ENCODE measurements at regions not wholly inside any gene's neighbourhood (a gene's known extent, or its start where the extent isn't known, plus 50 kb on each side); places are given as distances from the start of the nearest gene placed in this dataset.
A peak's percentile ranks its signal among the peaks of the same experiment; 100 is the strongest.
"Not testable (repeated sequence)": the region's sequence is repeated elsewhere in the genome, so short reads cannot be mapped to it uniquely, and the experiment has no call there.

DNA sequence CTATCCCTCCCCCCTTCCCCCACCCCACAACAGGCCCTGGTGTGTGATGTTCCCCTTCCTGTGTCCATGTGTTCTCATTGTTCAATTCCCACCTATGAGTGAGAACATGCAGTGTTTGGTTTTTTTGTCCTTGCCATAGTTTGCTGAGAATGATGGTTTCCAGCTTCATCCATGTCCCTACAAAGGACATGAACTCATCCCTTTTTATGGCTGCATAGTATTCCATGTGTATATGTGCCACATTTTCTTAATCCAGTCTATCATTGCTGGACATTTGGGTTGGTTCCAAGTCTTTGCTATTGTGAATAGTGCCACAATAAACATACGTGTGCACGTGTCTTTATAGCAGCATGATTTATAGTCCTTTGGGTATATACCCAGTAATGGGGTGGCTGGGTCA lies 52.3 kb upstream of the MAN1A2 start:
- DNase-seq (ENCODE audit: low read depth), result not testable (repeated sequence)

DNA sequence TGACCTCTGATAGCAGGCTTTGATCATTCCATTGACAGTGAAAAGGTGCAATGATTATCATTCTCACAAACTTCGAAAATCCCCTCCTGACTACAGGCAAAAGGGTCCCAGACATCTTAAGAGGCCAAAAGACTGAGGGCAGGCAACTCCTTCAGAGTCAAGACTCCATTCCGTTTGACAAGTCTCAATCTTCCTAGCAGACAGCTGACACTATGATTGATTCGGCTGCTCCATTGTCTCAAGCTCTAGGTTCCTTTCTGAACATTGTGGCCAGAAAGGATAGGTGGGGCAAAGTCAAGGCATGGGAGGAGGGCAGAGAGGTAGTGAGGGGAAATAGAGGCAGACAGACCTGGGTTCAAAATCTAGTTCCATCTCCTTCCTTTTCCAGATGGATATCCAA lies 53.7 kb upstream of the MAN1A2 start:
- no peak for DNase-seq (ENCODE audit: low read depth)

DNA sequence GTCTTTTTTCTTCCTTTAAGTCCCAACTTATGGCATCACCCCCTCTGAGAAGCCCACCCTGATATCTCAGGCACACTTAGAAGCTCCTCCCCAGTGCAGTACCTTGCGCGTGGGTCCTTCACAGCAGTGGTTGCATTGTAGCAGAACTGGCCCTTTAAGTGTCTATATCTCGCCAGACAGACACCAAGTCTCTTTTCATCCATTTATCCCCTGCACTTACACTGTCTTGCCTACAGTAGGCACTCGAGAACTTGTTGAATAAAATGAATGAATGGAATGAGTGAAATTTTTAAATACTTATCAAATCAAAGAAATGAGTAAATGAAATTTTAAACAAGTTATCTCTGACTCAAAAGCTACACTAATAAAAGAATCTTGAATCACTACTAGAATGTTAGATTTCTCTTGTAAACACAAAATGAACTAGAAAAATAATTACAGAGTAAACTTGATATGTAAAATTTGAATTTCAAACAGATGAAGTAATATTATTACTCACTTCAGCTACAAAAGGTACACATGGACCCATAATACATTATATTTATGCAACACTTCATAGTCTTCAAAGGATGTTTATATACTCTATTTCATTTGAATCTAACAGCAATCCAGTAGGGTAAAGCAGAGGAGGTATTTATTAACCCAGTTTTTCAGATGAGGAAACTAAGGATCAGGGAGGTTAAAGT lies 54.7 kb upstream of the MAN1A2 start:
- peak; percentile 57 for DNase-seq (ENCODE audit: low read depth)

DNA sequence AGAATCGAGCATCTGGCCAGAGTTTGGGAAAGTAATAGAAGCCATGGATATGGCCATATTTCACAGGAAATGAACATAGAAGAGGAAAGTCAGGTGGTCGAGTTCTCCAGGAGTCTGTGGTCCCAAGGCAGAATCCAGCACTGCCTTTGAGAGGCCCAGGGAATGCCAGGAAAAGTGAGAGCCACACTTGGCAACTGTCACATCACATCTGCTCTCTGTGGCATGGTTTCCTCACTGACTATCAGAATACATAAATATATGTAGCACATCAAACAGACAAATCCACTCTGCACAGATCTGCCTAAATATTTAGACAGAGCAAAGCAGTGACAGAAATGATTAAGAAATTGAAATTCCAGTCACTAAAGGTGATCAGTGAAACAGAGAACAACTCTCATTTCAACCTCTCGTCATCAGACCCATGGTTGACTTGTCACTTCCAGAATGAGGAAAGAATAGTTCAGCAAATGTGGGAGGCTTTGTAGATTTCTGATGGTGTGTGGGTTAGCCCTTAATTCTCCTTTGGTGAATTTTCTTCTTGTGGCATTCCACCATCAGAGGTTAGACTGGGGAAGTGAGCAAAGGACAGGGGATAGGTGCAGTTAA lies 58.8 kb upstream of the MAN1A2 start:
- no peak for DNase-seq (ENCODE audit: low read depth)

DNA sequence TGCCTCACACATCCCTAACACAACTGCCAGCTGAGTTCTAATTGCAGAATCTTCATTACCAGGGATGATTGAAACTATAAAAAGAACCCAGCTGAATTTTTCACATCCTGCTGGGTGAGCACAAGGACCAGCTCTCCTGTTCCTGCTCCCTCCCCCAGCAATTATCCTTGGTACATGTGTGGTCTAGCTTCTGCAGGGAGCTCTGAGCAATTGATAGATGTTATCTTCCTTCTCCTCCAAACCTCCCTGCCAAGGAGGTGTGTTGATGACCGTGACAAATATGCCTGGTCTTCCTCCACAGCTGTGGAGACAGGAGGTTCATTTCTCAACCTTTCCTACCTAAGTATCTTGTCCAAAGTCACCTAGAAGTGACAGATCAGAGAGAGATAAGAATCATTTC lies 65.3 kb upstream of the MAN1A2 start:
- DNase-seq (ENCODE audit: low read depth), result no peak

DNA sequence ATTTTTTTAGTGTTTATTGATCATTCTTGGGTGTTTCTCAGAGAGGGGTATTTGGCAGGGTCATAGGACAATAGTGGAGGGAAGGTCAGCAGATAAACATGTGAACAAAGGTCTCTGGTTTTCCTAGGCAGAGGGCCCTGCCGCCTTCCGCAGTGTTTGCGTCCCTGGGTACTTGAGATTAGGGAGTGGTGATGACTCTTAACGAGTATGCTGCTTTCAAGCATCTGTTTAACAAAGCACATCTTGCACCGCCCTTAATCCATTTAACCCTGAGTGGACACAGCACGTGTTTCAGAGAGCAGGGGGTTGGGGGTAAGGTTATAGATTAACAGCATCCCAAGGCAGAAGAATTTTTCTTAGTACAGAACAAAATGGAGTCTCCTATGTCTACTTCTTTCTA lies 67.1 kb upstream of the MAN1A2 start:
- DNase-seq (ENCODE audit: low read depth), result not testable (repeated sequence)

DNA sequence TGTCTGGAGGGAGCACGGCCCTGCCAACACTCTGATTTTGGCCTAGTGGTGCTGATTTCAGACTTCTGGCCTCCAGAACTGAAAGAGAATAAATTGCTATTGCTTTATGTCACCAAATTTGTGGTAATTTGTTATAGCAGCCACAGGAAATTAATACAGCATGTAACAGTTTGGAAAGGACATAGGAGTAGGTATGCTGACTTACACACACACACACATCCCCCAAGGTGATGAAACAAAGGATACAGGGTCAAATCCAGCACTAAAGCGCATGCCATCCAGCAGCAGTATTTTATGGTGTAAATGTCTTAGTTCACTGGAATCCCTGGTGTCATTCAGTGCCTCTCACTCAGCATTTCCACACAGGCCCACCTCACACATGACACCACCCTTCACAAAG lies 72.2 kb upstream of the MAN1A2 start:
- DNase-seq (ENCODE audit: low read depth), result no peak

DNA sequence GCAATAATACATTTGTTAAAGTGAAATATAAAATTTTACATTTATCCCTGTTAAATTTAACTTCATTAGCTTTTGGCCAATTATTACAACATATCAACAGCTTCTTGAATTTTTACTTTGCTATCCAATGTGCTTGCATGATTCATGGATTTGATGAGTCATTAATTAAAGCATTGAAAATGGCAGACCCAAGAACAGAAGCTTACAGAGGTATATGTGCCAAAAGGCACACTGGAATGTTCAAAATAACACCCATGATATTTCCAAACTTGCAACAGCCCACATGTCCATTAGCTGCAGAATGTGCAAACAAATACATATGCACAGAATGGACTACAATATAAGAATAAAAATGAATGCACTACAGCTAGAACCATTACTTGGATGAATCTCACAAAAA lies 76.4 kb upstream of the MAN1A2 start:
- DNase-seq (ENCODE audit: low read depth), result no peak

DNA sequence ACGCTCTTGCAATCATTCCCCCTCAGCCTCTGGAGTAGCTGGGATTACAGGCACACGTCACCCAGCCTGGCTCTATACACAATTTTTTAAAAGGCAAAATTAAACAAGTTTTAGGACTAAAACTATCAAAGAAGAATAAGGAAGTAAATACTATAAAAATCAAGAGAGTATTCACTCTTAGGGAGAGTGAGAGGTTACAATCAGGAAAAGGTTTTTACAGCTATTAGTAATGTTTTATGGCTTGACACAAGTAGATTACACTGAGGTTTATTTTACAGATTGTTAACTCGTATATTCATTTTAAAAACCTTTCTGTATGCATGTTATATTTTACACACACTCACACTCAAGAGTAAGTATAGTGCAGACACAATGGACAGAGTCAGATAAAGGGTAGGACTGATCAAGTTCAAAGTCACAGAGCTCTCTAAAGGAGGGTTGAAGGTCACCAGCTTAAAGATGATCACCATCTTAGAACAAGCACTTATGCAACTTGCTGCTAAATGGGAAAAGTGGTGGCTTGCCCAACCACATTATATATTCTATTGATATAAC lies 77.9 kb upstream of the MAN1A2 start:
- no peak for DNase-seq (ENCODE audit: low read depth)

DNA sequence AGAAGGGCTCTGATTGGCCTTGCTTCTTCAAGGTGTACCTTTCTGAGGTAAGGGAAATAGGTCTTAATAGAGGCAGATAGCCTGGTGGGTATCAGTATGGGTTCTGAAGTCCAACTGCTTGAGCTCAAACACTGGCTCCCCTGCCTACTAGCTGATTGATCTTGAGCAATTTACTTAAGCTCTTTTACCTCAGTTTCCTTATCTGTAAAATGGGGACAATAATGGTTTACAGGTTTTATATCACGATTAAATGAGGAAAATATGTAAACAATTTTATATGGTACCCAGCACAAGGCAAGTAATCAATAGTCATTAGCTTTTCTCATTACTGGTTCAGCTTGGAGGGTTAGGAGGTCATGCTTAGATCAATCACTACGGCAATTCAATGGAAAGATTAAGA lies 75.8 kb upstream of the VTCN1 start:
- no peak for DNase-seq (ENCODE audit: low read depth)

DNA sequence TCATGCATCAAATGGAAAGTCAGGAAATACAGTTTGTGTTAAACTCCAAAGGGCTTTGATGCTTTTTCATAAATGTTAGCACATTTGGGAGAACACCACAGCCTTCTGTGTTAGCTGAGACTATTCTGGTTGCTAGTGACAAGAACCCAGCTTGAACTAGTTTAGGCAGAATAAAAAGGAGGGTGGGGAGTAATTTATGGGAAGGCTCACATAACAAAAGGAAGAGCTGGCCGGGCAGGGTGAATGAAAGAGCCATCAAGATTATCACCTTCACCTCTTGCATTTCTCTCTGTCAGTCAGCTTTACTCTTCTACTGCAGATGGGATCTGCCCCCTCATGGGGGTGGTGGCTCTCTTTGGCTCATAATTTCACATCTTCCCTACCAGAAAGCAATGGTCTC lies 75.4 kb upstream of the VTCN1 start:
- DNase-seq (ENCODE audit: low read depth), result no peak

DNA sequence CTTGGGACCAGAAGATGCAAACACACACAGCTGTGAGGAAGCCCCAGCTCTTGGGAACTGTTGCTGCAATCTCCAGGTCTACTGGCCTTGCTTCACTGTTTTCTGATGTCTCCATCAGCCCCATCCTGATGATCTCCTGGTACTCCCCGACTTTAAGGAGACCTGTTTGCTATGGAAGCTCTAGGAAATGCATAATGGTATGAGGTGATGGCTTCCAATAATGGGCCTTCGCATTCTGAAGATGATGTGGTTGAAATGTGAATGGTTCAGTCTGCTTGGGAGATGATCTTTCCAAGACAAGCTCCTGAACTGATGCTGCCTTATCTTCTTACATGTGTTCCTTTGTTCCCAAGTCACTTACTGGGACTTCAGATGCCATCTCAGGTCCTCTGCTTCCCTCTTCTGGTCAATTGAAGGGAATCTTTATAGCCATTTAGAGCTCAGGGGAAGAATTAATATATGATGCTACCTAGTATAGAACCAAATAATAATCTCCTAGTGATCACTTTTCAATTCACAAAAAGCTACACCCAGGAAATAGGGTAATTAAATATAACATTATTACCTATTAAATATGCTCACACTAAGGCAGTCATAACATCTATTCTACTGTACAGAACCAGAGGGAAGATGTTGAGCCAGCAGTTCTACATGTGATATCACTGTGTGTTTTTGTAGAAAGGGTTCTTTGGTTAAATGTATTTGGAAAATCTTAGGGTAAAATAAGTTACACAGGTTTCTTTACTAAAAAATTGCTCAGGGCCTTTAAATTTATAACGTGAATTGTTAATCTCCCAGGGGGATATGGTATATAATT lies 73.9 kb upstream of the VTCN1 start:
- peak; percentile 30 for DNase-seq (ENCODE audit: low read depth)

DNA sequence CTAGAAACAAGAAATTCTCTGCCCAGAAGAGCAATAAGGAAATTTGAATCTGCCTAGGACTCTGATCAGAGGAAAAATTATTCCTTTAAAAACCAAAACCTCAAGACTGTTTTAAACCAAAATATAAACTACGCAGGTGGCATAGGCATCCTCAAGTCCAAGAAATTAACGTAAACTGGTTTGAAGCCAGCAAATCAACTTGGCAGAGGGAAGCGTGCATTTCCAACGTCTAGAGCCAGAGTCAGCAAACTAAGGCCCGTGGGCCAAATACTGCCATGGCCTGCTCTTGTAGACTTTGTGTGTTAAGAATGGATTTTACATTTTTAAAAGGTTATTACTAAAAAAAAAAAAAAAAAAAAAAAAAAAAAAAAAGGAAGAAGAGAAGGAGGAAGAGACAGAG lies 67.8 kb upstream of the VTCN1 start:
- no peak for DNase-seq (ENCODE audit: low read depth)

DNA sequence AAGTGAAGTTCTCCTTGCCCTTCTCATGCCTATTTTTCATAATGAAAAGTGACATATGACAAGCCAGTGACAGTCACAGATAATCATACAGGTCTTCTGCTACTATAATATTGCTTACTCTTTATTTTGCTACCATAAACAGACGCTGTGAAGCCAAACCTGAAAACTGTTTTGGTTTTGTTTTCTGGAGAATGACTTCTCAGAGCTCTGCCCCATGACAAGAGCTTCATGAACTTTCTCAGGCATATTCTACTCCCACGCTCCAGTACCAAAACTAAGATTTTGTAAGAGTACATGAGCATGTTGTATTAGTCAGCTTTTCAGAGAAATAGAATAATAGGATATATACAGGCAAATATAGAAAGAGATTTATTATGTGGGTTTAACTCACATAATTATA lies 64.3 kb upstream of the VTCN1 start:
- peak; percentile 62 for DNase-seq (ENCODE audit: low read depth)

DNA sequence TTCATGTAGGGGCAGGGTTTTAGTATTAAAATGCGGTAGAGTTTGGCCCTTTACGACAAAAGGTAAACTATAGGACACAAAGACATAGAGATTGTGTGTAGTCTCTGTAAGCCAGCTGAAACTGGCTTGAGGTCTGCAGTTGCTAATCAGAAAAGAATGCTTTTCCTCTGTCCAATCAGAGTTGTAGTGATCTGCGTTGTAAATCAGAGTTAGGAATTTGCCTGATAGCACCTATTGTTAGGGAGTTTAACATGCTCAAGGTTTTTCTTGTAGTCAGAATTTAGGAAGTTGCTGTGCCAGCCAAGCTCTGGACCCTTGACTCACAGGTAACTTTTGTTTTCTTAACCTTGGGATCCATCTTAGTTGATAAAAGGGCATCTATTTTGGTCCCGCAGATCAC lies 61.2 kb upstream of the VTCN1 start:
- peak; percentile 14 for DNase-seq (ENCODE audit: low read depth)

DNA sequence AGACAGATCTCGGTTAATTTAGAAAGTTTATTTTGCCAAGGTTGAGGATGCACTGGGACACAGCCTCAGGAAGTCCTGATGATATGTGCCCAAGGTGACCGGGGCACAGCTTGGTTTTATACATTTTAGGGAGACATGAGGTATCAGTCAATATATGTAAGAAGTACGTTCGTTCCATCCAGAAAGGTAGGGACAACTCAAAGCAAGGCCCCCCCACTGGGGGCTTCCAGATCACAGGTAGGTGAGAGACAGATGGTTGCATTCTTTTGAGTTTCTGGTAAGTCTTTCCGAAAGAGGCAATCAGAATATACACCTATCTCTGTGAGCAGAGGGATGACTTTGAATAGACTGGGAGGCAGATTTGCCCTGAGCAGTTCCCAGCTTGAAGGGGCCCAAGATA lies 60.4 kb upstream of the VTCN1 start:
- no peak for DNase-seq (ENCODE audit: low read depth)

DNA sequence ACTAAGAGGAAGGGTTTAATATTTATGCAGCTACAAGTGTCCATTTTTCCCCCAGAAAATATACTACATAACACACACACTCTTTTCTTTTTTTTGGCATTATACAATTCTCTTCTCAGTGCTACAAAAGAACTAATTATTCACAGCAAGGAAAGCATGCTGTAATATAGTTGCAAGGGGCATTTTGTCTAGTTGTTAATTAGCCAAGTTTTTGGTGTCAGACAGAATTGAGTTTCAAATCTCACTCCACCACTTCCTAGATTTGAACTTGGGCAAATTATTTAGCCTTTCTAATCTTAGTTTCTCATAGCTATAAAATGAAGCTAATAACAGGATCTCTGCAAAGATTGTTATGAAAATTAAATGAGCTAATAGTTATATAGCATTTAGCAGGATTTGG lies 60.0 kb upstream of the VTCN1 start:
- no peak for DNase-seq (ENCODE audit: low read depth)

DNA sequence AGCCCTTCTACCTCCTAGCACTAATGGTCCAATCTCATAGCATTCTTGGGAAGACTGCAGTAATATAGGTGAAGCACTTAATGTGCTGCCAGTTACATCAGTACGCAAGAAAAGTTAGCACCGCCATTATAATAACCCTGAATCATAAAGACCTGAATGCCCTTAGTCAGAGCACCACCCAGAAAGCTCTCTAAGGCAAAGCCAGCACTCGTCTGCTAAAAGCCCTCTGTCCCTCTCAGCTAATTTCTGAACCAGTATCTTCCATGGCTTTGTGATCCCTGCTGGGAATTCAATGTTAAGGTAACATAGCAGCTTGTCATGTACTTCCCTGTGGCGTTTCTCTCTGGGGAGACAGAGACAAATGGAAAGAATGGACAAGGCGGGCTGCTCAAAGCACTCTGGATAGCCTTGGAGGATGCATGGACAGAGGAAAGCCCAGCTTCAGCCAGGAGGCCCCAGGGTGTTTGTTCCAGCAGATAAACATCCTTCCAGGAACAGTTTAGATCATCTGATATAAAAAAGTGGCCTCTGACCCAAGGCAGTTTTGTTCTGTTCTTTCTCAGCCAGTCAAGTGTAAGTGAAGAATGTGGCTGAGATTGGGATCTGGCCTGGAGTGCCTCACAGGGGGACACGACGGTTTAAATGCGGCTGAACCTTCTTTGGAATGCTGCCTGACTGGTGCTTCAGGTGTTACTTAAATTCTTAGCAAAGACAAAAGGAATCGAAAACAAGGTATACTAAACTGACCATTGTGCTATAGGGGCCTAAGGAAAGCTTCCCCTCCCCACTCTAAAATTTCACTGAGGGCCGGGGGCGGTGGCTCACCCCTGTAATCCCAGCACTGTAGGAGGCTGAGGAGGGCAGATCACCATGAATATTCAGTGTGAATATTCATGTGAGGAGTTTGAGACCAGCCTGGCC lies 58.1 kb upstream of the VTCN1 start:
- DNase-seq (ENCODE audit: low read depth), result peak; percentile 26

DNA sequence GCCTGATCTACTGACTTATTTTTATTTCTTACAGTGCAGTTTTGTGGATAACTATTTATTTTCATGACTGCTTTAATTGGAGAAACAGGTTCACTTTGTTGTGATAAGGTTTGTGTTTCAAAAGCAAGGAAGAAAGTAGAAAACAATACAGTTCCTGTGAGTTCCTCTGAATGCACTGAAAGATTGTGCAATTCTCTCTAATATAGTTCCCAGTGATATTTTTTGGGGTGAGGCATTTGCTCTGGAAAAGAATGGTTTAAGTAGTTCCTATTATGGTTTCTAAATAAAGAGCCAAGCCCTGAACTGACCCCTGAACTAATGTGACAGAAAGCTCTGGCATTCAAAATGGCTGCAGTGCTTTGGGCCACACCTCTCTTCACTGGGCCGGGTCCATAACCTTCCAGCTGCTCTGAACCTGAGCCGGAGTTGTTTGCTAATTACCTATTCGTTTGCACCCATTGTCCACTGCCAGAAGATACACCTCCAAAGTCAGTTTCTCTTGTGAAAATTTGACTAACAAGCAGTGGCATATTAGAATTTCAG lies 56.6 kb upstream of the VTCN1 start:
- DNase-seq (ENCODE audit: low read depth), result no peak

DNA sequence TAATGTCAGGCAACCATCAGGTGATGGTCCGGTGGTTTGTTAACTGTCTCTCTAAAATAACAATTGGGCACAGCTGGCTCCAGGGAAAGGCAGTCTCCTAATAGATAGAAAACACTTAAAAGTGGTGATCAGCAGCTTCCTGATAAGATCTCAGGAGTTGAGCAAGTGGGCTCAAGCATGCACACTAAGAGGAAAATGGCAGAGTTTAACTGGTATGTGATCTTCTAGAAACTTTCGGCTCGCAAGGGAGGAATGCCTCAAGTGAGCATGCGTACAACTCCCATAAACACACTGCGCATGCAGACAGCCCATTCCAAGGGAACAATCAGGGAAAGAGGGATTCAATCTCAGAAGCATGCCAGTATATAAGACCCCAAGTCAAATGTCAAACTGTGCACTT lies 52.2 kb upstream of the VTCN1 start:
- no peak for DNase-seq (ENCODE audit: low read depth)

DNA sequence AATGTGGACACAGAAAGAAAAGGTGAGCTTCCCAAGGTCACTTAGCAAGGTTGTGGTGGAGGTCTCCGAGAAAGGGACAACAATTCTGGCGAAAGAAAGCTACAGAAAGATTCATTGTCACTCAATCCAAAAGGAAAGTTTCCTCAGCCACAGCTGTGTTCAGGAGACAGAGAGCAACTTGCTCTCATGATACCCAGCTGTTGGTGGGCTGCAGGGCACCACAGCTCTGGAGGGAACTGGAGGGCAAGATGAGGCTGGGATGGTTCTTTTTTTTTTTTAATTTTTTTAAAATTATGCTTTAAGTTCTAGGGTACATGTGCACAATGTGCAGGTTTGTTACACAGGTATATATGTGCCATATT lies 50.7 kb upstream of the VTCN1 start:
- DNase-seq (ENCODE audit: low read depth), result no peak

Measured in amniotic epithelial cell (primary cell).